ENCODE measurements at regions not wholly inside any gene's neighbourhood (a gene's known extent, or its start where the extent isn't known, plus 50 kb on each side); places are given as distances from the start of the nearest gene placed in this dataset.

GRCh38 chr5:33305572-33305971, 135.2 kb upstream of the TARS1 start:
- H3K27me3 ChIP-seq (ENCODE audit: control insufficient read depth in 3 of 3, insufficient read depth in 3 of 3, low read length in 3 of 3): no peaks in the 10 kb centered on the region
- H3K36me3 ChIP-seq (ENCODE audit: control insufficient read depth in 3 of 3, insufficient read depth in 2 of 3, low read depth in 1 of 3, low read length in 3 of 3): no peaks in the 10 kb centered on the region
- H3K4me3 ChIP-seq (ENCODE audit: low read depth in 1 of 3, low read length in 3 of 3): no peak overlapping the region
- WGBS, 3 donors: 38 to 71% (median 43%) methylated on average over 3 of the region's 3 CpGs
- H3K4me1 ChIP-seq (ENCODE audit: control insufficient read depth in 3 of 3, insufficient read depth in 2 of 3, low read depth in 1 of 3, low read length in 2 of 3): peaks cover 0 to 16% (median 0%) of the 10 kb centered on the region in 3 donors
- no peak overlapping the region for H3K27ac ChIP-seq (ENCODE audit: low read depth in 1 of 3, low read length in 2 of 3)
- DNase-seq (peak; percentile 44 to 47), FAIRE-seq (no peak)
- H3K9me3 ChIP-seq (ENCODE audit: control insufficient read depth in 2 of 2, insufficient read depth in 1 of 2, low read depth in 1 of 2, low read length in 1 of 2): peaks cover 0 to 3% of the 10 kb centered on the region in 2 donors

GRCh38 chr5:33306758-33307157, 134.0 kb upstream of the TARS1 start:
- Histone ChIP-seq H3K9me3 (ENCODE audit: control insufficient read depth in 2 of 2, insufficient read depth in 1 of 2, low read depth in 1 of 2, low read length in 1 of 2) (peaks cover 0 to 3% of the 10 kb centered on the region in 2 donors), H3K27me3 (ENCODE audit: control insufficient read depth in 3 of 3, insufficient read depth in 3 of 3, low read length in 3 of 3) (no peaks in the 10 kb centered on the region), H3K4me1 (ENCODE audit: control insufficient read depth in 3 of 3, insufficient read depth in 2 of 3, low read depth in 1 of 3, low read length in 2 of 3) (peaks cover 0 to 16% (median 0%) of the 10 kb centered on the region in 3 donors), H3K27ac (ENCODE audit: low read depth in 1 of 3, low read length in 2 of 3) (no peak overlapping the region), H3K36me3 (ENCODE audit: control insufficient read depth in 3 of 3, insufficient read depth in 2 of 3, low read depth in 1 of 3, low read length in 3 of 3) (no peaks in the 10 kb centered on the region), H3K4me3 (ENCODE audit: low read depth in 1 of 3, low read length in 3 of 3) (no peak overlapping the region)
- FAIRE-seq: no peak
- no peak for DNase-seq

GRCh38 chr5:33308586-33308985, 132.2 kb upstream of the TARS1 start:
- Histone ChIP-seq H3K4me1 (ENCODE audit: control insufficient read depth in 3 of 3, insufficient read depth in 2 of 3, low read depth in 1 of 3, low read length in 2 of 3) (peaks cover 0 to 16% (median 0%) of the 10 kb centered on the region in 3 donors), H3K36me3 (ENCODE audit: control insufficient read depth in 3 of 3, insufficient read depth in 2 of 3, low read depth in 1 of 3, low read length in 3 of 3) (no peaks in the 10 kb centered on the region), H3K9me3 (ENCODE audit: control insufficient read depth in 2 of 2, insufficient read depth in 1 of 2, low read depth in 1 of 2, low read length in 1 of 2) (no peaks in the 10 kb centered on the region), H3K4me3 (ENCODE audit: low read depth in 1 of 3, low read length in 3 of 3) (no peak overlapping the region), H3K27me3 (ENCODE audit: control insufficient read depth in 3 of 3, insufficient read depth in 3 of 3, low read length in 3 of 3) (no peaks in the 10 kb centered on the region), H3K27ac (ENCODE audit: low read depth in 1 of 3, low read length in 2 of 3) (peak overlapping the region in 1 of 3 donors; percentile 49)
- 79 to 89% (median 86%) methylated on average over 1 of the region's 1 CpG for WGBS, 3 donors
- no peak for DNase-seq
- FAIRE-seq: no peak

- Histone ChIP-seq H3K4me1 (ENCODE audit: control insufficient read depth in 3 of 3, insufficient read depth in 2 of 3, low read depth in 1 of 3, low read length in 2 of 3) (peaks cover 0 to 16% (median 0%) of the 10 kb centered on the region in 3 donors), H3K9me3 (ENCODE audit: control insufficient read depth in 2 of 2, insufficient read depth in 1 of 2, low read depth in 1 of 2, low read length in 1 of 2) (no peaks in the 10 kb centered on the region), H3K27me3 (ENCODE audit: control insufficient read depth in 3 of 3, insufficient read depth in 3 of 3, low read length in 3 of 3) (no peaks in the 10 kb centered on the region), H3K4me3 (ENCODE audit: low read depth in 1 of 3, low read length in 3 of 3) (no peak overlapping the region), H3K27ac (ENCODE audit: low read depth in 1 of 3, low read length in 2 of 3) (peak overlapping the region in 1 of 3 donors; percentile 49), H3K36me3 (ENCODE audit: control insufficient read depth in 3 of 3, insufficient read depth in 2 of 3, low read depth in 1 of 3, low read length in 3 of 3) (no peaks in the 10 kb centered on the region)
- 7 to 35% (median 14%) methylated on average over 2 of the region's 2 CpGs for WGBS, 3 donors
- FAIRE-seq: no peak
- DNase-seq: peak; percentile 60 to 66
Measured at GRCh38 chr5:33309068-33309467, 131.7 kb upstream of the TARS1 start.

GRCh38 chr5:33309536-33310345, 131.0 kb upstream of the TARS1 start:
- DNase-seq (no peak), FAIRE-seq (no peak)
- H3K4me1 ChIP-seq (ENCODE audit: control insufficient read depth in 3 of 3, insufficient read depth in 2 of 3, low read depth in 1 of 3, low read length in 2 of 3): peaks cover 0 to 16% (median 0%) of the 10 kb centered on the region in 3 donors
- no peaks in the 10 kb centered on the region for H3K9me3 ChIP-seq (ENCODE audit: control insufficient read depth in 2 of 2, insufficient read depth in 1 of 2, low read depth in 1 of 2, low read length in 1 of 2)
- 29 to 50% (median 36%) methylated on average over 3 of the region's 3 CpGs for WGBS, 3 donors
- no peak overlapping the region for H3K4me3 ChIP-seq (ENCODE audit: low read depth in 1 of 3, low read length in 3 of 3)
- H3K27me3 ChIP-seq (ENCODE audit: control insufficient read depth in 3 of 3, insufficient read depth in 3 of 3, low read length in 3 of 3): no peaks in the 10 kb centered on the region
- H3K36me3 ChIP-seq (ENCODE audit: control insufficient read depth in 3 of 3, insufficient read depth in 2 of 3, low read depth in 1 of 3, low read length in 3 of 3): no peaks in the 10 kb centered on the region
- peak overlapping the region in 1 of 3 donors; percentile 49 for H3K27ac ChIP-seq (ENCODE audit: low read depth in 1 of 3, low read length in 2 of 3)

- Histone ChIP-seq H3K4me3 (ENCODE audit: low read depth in 1 of 3, low read length in 3 of 3) (no peak overlapping the region), H3K4me1 (ENCODE audit: control insufficient read depth in 3 of 3, insufficient read depth in 2 of 3, low read depth in 1 of 3, low read length in 2 of 3) (peaks cover 0 to 16% (median 0%) of the 10 kb centered on the region in 3 donors), H3K27me3 (ENCODE audit: control insufficient read depth in 3 of 3, insufficient read depth in 3 of 3, low read length in 3 of 3) (no peaks in the 10 kb centered on the region), H3K27ac (ENCODE audit: low read depth in 1 of 3, low read length in 2 of 3) (no peak overlapping the region), H3K9me3 (ENCODE audit: control insufficient read depth in 2 of 2, insufficient read depth in 1 of 2, low read depth in 1 of 2, low read length in 1 of 2) (no peaks in the 10 kb centered on the region), H3K36me3 (ENCODE audit: control insufficient read depth in 3 of 3, insufficient read depth in 2 of 3, low read depth in 1 of 3, low read length in 3 of 3) (no peaks in the 10 kb centered on the region)
- DNase-seq: no peak
- 92 to 94% (median 92%) methylated on average over 2 of the region's 2 CpGs for WGBS, 3 donors
- FAIRE-seq: no peak
Measured at GRCh38 chr5:33310451-33310850, 130.3 kb upstream of the TARS1 start.

- no peak for FAIRE-seq
- DNase-seq: no peak
- H3K36me3 ChIP-seq (ENCODE audit: control insufficient read depth in 3 of 3, insufficient read depth in 2 of 3, low read depth in 1 of 3, low read length in 3 of 3): no peaks in the 10 kb centered on the region
- no peak overlapping the region for H3K27ac ChIP-seq (ENCODE audit: low read depth in 1 of 3, low read length in 2 of 3)
- peaks cover 0 to 12% (median 0%) of the 10 kb centered on the region in 3 donors for H3K4me1 ChIP-seq (ENCODE audit: control insufficient read depth in 3 of 3, insufficient read depth in 2 of 3, low read depth in 1 of 3, low read length in 2 of 3)
- no peaks in the 10 kb centered on the region for H3K9me3 ChIP-seq (ENCODE audit: control insufficient read depth in 2 of 2, insufficient read depth in 1 of 2, low read depth in 1 of 2, low read length in 1 of 2)
- H3K27me3 ChIP-seq (ENCODE audit: control insufficient read depth in 3 of 3, insufficient read depth in 3 of 3, low read length in 3 of 3): no peaks in the 10 kb centered on the region
- H3K4me3 ChIP-seq (ENCODE audit: low read depth in 1 of 3, low read length in 3 of 3): no peak overlapping the region
Measured at GRCh38 chr5:33311893-33312292, 128.9 kb upstream of the TARS1 start.

- H3K27me3 ChIP-seq (ENCODE audit: control insufficient read depth in 3 of 3, insufficient read depth in 3 of 3, low read length in 3 of 3): no peaks in the 10 kb centered on the region
- DNase-seq: peak in 1 of 2 donors; percentile 33
- H3K27ac ChIP-seq (ENCODE audit: low read depth in 1 of 3, low read length in 2 of 3): no peak overlapping the region
- FAIRE-seq: no peak
- WGBS, 3 donors: 85 to 94% (median 92%) methylated on average over 4 of the region's 4 CpGs
- H3K4me1 ChIP-seq (ENCODE audit: control insufficient read depth in 3 of 3, insufficient read depth in 2 of 3, low read depth in 1 of 3, low read length in 2 of 3): peaks cover 0 to 12% (median 0%) of the 10 kb centered on the region in 3 donors
- no peak overlapping the region for H3K4me3 ChIP-seq (ENCODE audit: low read depth in 1 of 3, low read length in 3 of 3)
- H3K9me3 ChIP-seq (ENCODE audit: control insufficient read depth in 2 of 2, insufficient read depth in 1 of 2, low read depth in 1 of 2, low read length in 1 of 2): no peaks in the 10 kb centered on the region
- H3K36me3 ChIP-seq (ENCODE audit: control insufficient read depth in 3 of 3, insufficient read depth in 2 of 3, low read depth in 1 of 3, low read length in 3 of 3): no peaks in the 10 kb centered on the region
Measured at GRCh38 chr5:33312571-33313549, 127.9 kb upstream of the TARS1 start.

All from small intestine (tissue), 7 donors.